GM19468 (cell line): ENCODE measurements at regions not wholly inside any gene's neighbourhood (a gene's known extent, or its start where the extent isn't known, plus 50 kb on each side); places are given as distances from the start of the nearest gene placed in this dataset.

ENCODE experiments used
- ATAC-seq: cut with Tn5 transposase; IDR thresholded peaks from one replicate; pipeline ENCODE4 v1.9.1; 2021; ENCODE audit warnings: mild to moderate bottlenecking, moderate library complexity, moderate number of reproducible peaks; ENCODE audit not compliant: unreplicated experiment; ENCODE audit errors: extremely low read depth

- no peak for ATAC-seq
Observed at GRCh38 chr5:104977529-104977928, 1414.9 kb upstream of the NUDT12 start.

GRCh38 chr5:104967806-104968410, 1405.3 kb upstream of the NUDT12 start:
- ATAC-seq, result no peak

GRCh38 chr5:104965006-104965405, 1402.4 kb upstream of the NUDT12 start:
- no peak for ATAC-seq

GRCh38 chr5:104955479-104955878, 1392.9 kb upstream of the NUDT12 start:
- no peak for ATAC-seq

GRCh38 chr5:104952876-104953275, 1390.3 kb upstream of the NUDT12 start:
- no peak for ATAC-seq

GRCh38 chr5:104951829-104952228, 1389.2 kb upstream of the NUDT12 start:
- no peak for ATAC-seq

GRCh38 chr5:104947076-104947475, 1384.5 kb upstream of the NUDT12 start:
- no peak for ATAC-seq

- ATAC-seq, result no peak
Observed at GRCh38 chr5:104942735-104943134, 1380.1 kb upstream of the NUDT12 start.

- ATAC-seq, result no peak
Observed at GRCh38 chr5:104941030-104941645, 1378.5 kb upstream of the NUDT12 start.

- ATAC-seq, result no peak
Observed at GRCh38 chr5:104937598-104937997, 1375.0 kb upstream of the NUDT12 start.

GRCh38 chr5:104932431-104932830, 1369.8 kb upstream of the NUDT12 start:
- ATAC-seq, result no peak

- ATAC-seq, result no peak
Observed at GRCh38 chr5:104928906-104929520, 1366.4 kb upstream of the NUDT12 start.

GRCh38 chr5:104915226-104915625, 1352.6 kb upstream of the NUDT12 start:
- no peak for ATAC-seq

GRCh38 chr5:104914536-104915070, 1352.0 kb upstream of the NUDT12 start:
- no peak for ATAC-seq

- no peak for ATAC-seq
Observed at GRCh38 chr5:104913841-104914281, 1351.3 kb upstream of the NUDT12 start.

GRCh38 chr5:104909803-104910202, 1347.2 kb upstream of the NUDT12 start:
- no peak for ATAC-seq

GRCh38 chr5:104904561-104904960, 1342.0 kb upstream of the NUDT12 start:
- ATAC-seq, result no peak

- no peak for ATAC-seq
Observed at GRCh38 chr5:104903941-104904340, 1341.4 kb upstream of the NUDT12 start.

GRCh38 chr5:104891596-104891995, 1329.0 kb upstream of the NUDT12 start:
- ATAC-seq, result no peak

GRCh38 chr5:104890767-104891166, 1328.2 kb upstream of the NUDT12 start:
- no peak for ATAC-seq

GRCh38 chr5:104859437-104859836, 1296.8 kb upstream of the NUDT12 start:
- no peak for ATAC-seq
